ENCODE measurements at regions not wholly inside any gene's neighbourhood (a gene's known extent, or its start where the extent isn't known, plus 50 kb on each side); places are given as distances from the start of the nearest gene placed in this dataset.
"Not testable (repeated sequence)": the region's sequence is repeated elsewhere in the genome, so short reads cannot be mapped to it uniquely, and the experiment has no call there.

DNA sequence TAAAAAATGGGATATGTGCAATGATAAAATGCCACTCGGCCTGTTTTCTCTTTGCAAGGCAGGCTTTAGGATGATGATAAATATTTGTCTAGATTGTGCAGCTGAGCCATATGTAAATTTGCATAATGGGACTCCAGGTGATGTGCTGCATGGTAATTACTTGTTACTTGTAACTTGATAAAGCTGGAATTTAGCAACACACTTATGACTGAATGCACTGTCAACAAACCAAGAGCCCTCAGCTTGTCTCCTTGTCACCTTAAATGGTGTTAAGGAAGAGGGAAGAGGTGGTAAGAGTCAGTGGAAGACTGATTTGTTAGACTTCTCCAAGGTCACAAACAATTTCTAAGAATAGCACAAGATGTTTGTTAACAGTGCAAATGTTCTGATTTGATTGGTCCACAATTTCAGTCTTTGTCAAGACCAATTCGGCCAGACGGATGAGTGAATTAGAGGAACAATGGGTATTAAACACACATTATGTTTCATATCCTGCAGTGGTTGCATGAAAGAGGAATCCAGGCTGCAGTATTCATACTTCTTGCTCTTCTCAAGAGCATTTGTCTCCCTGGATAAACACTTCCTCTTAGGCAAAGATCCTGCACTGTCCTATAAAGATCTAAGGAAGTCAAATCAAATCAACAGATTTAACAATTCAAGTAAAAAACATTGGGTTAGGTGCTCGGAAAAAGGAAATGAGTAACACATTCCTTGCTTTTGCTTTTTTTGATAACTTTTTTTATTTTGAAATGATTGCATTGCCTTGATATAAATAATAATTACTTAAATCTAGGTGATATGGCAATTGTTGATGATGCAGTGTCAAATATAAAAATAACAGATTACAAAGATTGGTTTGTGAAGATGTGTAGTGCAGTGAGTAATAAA, 448.3 kb upstream of the DDI1 start:
- H3K27me3 ChIP-seq (ENCODE audit: insufficient read depth, low read length), result no peaks in the 10 kb centered on the region
- peaks cover 10% of the 10 kb centered on the region for H3K4me1 ChIP-seq (ENCODE audit: insufficient read depth, low read length)
- no peaks in the 10 kb centered on the region for H3K36me3 ChIP-seq (ENCODE audit: insufficient read depth, low read length)
- H2AFZ ChIP-seq (ENCODE audit: low read depth, low read length), result no peak overlapping the region
- no peaks in the 10 kb centered on the region for H3K9me3 ChIP-seq (ENCODE audit: low read length)
- no peak overlapping the region for H3K4me3 ChIP-seq (ENCODE audit: low read length)

GRCh38 chr11:103591554-103591953, 444.9 kb upstream of the DDI1 start:
- Histone ChIP-seq H3K4me1 (ENCODE audit: insufficient read depth, low read length) (peaks cover 10% of the 10 kb centered on the region), H3K36me3 (ENCODE audit: insufficient read depth, low read length) (no peaks in the 10 kb centered on the region), H2AFZ (ENCODE audit: low read depth, low read length) (no peak overlapping the region), H3K4me3 (ENCODE audit: low read length) (no peak overlapping the region), H3K9me3 (ENCODE audit: low read length) (no peaks in the 10 kb centered on the region), H3K27me3 (ENCODE audit: insufficient read depth, low read length) (no peaks in the 10 kb centered on the region)

- H3K9me3 ChIP-seq (ENCODE audit: low read length), result no peaks in the 10 kb centered on the region
- no peaks in the 10 kb centered on the region for H3K36me3 ChIP-seq (ENCODE audit: insufficient read depth, low read length)
- H3K4me3 ChIP-seq (ENCODE audit: low read length), result no peak overlapping the region
- no peaks in the 10 kb centered on the region for H3K27me3 ChIP-seq (ENCODE audit: insufficient read depth, low read length)
- H3K4me1 ChIP-seq (ENCODE audit: insufficient read depth, low read length), result peaks cover 5% of the 10 kb centered on the region
- H2AFZ ChIP-seq (ENCODE audit: low read depth, low read length), result no peak overlapping the region
Observed at GRCh38 chr11:103594283-103594682, 442.2 kb upstream of the DDI1 start.

GRCh38 chr11:103596315-103596714, 440.1 kb upstream of the DDI1 start:
- H3K4me3 ChIP-seq (ENCODE audit: low read length), result no peak overlapping the region
- no peaks in the 10 kb centered on the region for H3K9me3 ChIP-seq (ENCODE audit: low read length)
- peaks cover 5% of the 10 kb centered on the region for H3K4me1 ChIP-seq (ENCODE audit: insufficient read depth, low read length)
- no peaks in the 10 kb centered on the region for H3K27me3 ChIP-seq (ENCODE audit: insufficient read depth, low read length)
- H3K36me3 ChIP-seq (ENCODE audit: insufficient read depth, low read length), result no peaks in the 10 kb centered on the region
- no peak overlapping the region for H2AFZ ChIP-seq (ENCODE audit: low read depth, low read length)

- Histone ChIP-seq H3K4me1 (ENCODE audit: insufficient read depth, low read length) (no peaks in the 10 kb centered on the region), H3K36me3 (ENCODE audit: insufficient read depth, low read length) (no peaks in the 10 kb centered on the region), H2AFZ (ENCODE audit: low read depth, low read length) (no peak overlapping the region), H3K27me3 (ENCODE audit: insufficient read depth, low read length) (no peaks in the 10 kb centered on the region), H3K4me3 (ENCODE audit: low read length) (no peak overlapping the region), H3K9me3 (ENCODE audit: low read length) (no peaks in the 10 kb centered on the region)
Observed at GRCh38 chr11:103601225-103601846, 435.1 kb upstream of the DDI1 start.

GRCh38 chr11:103602840-103603239, 433.6 kb upstream of the DDI1 start:
- no peak overlapping the region for H3K4me3 ChIP-seq (ENCODE audit: low read length)
- no peaks in the 10 kb centered on the region for H3K27me3 ChIP-seq (ENCODE audit: insufficient read depth, low read length)
- no peak overlapping the region for H2AFZ ChIP-seq (ENCODE audit: low read depth, low read length)
- H3K4me1 ChIP-seq (ENCODE audit: insufficient read depth, low read length), result no peaks in the 10 kb centered on the region
- H3K9me3 ChIP-seq (ENCODE audit: low read length), result no peaks in the 10 kb centered on the region
- no peaks in the 10 kb centered on the region for H3K36me3 ChIP-seq (ENCODE audit: insufficient read depth, low read length)

DNA sequence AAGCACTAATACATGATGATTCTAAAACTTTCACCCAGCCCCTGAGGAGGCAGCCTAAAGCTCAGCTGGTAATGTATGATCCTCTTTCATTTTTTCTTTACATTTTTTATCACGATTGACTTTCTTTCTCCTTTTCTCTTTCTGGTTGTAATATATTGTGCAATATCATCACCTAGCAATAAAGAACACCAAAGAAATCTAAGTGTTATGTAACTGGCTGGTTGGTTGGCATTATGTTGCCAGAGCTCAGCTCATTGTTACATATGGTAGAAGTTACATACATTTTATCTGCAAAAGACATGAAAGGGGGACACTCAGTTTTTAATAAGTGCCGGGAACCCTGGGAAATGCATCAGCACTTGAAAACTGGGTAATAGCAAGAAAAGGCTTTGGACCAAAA, 432.1 kb upstream of the DDI1 start:
- no peaks in the 10 kb centered on the region for H3K9me3 ChIP-seq (ENCODE audit: low read length)

DNA sequence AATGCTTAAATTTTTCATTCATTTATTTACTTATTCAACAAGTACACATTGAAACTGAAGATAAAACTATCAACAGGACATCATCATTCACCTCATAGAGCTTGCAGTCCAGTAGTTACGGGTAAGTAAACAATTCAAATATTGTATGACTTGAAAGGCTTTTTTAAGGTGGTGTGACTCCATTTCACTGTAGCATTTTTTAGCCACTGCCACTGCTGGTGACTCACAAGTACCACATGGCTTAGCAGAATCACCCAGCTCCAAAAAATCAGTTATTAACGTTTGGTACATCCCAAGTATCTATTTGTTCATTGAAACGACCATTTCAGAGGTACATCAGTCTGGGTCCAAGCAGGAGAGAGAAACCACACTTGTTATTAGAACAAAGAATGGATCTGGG, 427.9 kb upstream of the DDI1 start:
- H3K4me3 ChIP-seq (ENCODE audit: low read length), result no peak overlapping the region
- no peak overlapping the region for H2AFZ ChIP-seq (ENCODE audit: low read depth, low read length)
- H3K9me3 ChIP-seq (ENCODE audit: low read length), result peaks cover 4% of the 10 kb centered on the region
- H3K36me3 ChIP-seq (ENCODE audit: insufficient read depth, low read length), result no peaks in the 10 kb centered on the region
- no peaks in the 10 kb centered on the region for H3K4me1 ChIP-seq (ENCODE audit: insufficient read depth, low read length)
- no peaks in the 10 kb centered on the region for H3K27me3 ChIP-seq (ENCODE audit: insufficient read depth, low read length)

More for the DNA sequence above, 432.1 kb upstream of the DDI1 start:
- Histone ChIP-seq H2AFZ (ENCODE audit: low read depth, low read length) (no peak overlapping the region), H3K4me1 (ENCODE audit: insufficient read depth, low read length) (no peaks in the 10 kb centered on the region), H3K4me3 (ENCODE audit: low read length) (no peak overlapping the region), H3K27me3 (ENCODE audit: insufficient read depth, low read length) (no peaks in the 10 kb centered on the region), H3K36me3 (ENCODE audit: insufficient read depth, low read length) (no peaks in the 10 kb centered on the region)

GRCh38 chr11:103609117-103610066, 427.0 kb upstream of the DDI1 start:
- no peaks in the 10 kb centered on the region for H3K27me3 ChIP-seq (ENCODE audit: insufficient read depth, low read length)
- no peaks in the 10 kb centered on the region for H3K4me1 ChIP-seq (ENCODE audit: insufficient read depth, low read length)
- H3K4me3 ChIP-seq (ENCODE audit: low read length), result no peak overlapping the region
- no peak overlapping the region for H2AFZ ChIP-seq (ENCODE audit: low read depth, low read length)
- peaks cover 4% of the 10 kb centered on the region for H3K9me3 ChIP-seq (ENCODE audit: low read length)
- no peaks in the 10 kb centered on the region for H3K36me3 ChIP-seq (ENCODE audit: insufficient read depth, low read length)

- Histone ChIP-seq H3K4me3 (ENCODE audit: low read length) (no peak overlapping the region), H3K27me3 (ENCODE audit: insufficient read depth, low read length) (no peaks in the 10 kb centered on the region), H2AFZ (ENCODE audit: low read depth, low read length) (no peak overlapping the region), H3K9me3 (ENCODE audit: low read length) (peaks cover 4% of the 10 kb centered on the region), H3K36me3 (ENCODE audit: insufficient read depth, low read length) (no peaks in the 10 kb centered on the region), H3K4me1 (ENCODE audit: insufficient read depth, low read length) (no peaks in the 10 kb centered on the region)
Observed at GRCh38 chr11:103610435-103610834, 426.0 kb upstream of the DDI1 start.

DNA sequence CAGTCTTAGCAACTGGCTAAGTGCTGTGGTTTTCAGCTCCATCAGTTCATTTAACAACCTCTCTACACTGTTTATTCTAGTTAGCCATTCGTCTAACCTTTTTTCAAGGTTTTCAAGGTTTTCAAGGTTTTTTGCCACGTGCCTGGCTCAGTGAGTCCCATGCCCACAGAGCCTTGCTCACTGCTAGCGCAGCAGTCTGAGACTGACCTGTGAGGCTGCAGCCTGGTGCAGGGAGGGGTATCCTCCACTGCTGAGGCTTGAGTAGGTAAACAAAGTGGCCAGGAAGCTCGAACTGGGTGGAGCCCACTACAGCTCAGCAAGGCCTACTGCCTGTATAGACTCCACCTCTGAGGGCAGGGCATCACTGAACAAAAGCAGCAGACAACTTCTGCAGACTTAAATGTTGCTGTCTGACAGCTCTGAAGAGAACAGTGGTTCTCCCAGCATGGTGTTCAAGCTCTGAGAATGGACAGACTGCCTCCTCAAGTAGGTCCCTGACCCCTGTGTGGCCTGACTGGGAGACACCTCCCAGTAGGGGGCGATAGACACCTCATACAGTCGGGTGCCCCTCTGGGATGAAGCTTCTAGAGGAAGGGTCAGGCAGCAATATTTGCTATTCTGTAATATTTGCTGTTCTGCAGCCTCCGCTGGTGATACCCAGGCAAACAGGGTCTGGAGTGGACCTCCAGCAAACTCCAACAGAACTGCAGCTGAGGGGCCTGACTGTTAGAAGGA, 424.7 kb upstream of the DDI1 start:
- not testable (repeated sequence) for H3K4me3 ChIP-seq (ENCODE audit: low read length); H3K4me1 ChIP-seq (ENCODE audit: insufficient read depth, low read length); H3K9me3 ChIP-seq (ENCODE audit: low read length); H3K27me3 ChIP-seq (ENCODE audit: insufficient read depth, low read length); H3K36me3 ChIP-seq (ENCODE audit: insufficient read depth, low read length); H2AFZ ChIP-seq (ENCODE audit: low read depth, low read length)

GRCh38 chr11:103612451-103612850, 424.0 kb upstream of the DDI1 start:
- H3K9me3 ChIP-seq (ENCODE audit: low read length); H3K27me3 ChIP-seq (ENCODE audit: insufficient read depth, low read length); H3K36me3 ChIP-seq (ENCODE audit: insufficient read depth, low read length); H2AFZ ChIP-seq (ENCODE audit: low read depth, low read length); H3K4me1 ChIP-seq (ENCODE audit: insufficient read depth, low read length); H3K4me3 ChIP-seq (ENCODE audit: low read length): not testable (repeated sequence)
